ENCODE measurements at regions not wholly inside any gene's neighbourhood (a gene's known extent, or its start where the extent isn't known, plus 50 kb on each side); places are given as distances from the start of the nearest gene placed in this dataset.

DNA sequence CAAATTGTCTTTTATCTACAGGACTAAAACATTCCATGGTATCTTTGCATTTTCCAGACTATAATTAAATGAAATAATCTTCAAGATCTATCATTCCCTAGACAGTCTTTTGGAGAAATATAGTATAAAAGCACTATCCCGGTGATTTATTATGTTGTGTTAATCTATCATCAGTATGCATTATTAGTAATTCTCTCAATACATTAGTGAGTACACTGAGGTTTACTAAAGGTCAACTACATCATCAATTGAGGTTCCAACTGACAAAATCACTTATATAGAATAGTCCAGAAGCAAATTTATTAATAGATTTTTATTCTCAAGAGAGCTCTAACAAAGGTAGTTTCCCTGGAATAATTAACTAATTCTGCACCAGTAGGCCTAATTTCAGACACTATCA is 169.6 kb downstream of the KCNA4 start:
- Histone ChIP-seq H3K4me3 (no peak overlapping the region), H3K9me3 (peaks cover 0 to 9% (median 0%) of the 10 kb centered on the region in 11 donors), H3K27ac (no peak overlapping the region), H3K27me3 (no peaks in the 10 kb centered on the region), H3K36me3 (no peaks in the 10 kb centered on the region), H3K4me1 (no peaks in the 10 kb centered on the region)
- TF ChIP-seq, protein P1, sequence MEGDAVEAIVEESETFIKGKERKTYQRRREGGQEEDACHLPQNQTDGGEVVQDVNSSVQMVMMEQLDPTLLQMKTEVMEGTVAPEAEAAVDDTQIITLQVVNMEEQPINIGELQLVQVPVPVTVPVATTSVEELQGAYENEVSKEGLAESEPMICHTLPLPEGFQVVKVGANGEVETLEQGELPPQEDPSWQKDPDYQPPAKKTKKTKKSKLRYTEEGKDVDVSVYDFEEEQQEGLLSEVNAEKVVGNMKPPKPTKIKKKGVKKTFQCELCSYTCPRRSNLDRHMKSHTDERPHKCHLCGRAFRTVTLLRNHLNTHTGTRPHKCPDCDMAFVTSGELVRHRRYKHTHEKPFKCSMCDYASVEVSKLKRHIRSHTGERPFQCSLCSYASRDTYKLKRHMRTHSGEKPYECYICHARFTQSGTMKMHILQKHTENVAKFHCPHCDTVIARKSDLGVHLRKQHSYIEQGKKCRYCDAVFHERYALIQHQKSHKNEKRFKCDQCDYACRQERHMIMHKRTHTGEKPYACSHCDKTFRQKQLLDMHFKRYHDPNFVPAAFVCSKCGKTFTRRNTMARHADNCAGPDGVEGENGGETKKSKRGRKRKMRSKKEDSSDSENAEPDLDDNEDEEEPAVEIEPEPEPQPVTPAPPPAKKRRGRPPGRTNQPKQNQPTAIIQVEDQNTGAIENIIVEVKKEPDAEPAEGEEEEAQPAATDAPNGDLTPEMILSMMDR (IDR thresholded peaks at IDR 0.05): no peak
- intact Hi-C loops (cut with DNase I): loop anchor here in 6 of 10 donors (5.0 to 10.0 kb wide), 4 partner anchors 158 to 200 kb away; partner anchors contain the start of gene KCNA4 (in 1 of the 6)
- ATAC-seq (no peak), DNase-seq (no peak)
- WGBS, 2 donors: 89% methylated on average over 1 of the region's 1 CpG

DNA sequence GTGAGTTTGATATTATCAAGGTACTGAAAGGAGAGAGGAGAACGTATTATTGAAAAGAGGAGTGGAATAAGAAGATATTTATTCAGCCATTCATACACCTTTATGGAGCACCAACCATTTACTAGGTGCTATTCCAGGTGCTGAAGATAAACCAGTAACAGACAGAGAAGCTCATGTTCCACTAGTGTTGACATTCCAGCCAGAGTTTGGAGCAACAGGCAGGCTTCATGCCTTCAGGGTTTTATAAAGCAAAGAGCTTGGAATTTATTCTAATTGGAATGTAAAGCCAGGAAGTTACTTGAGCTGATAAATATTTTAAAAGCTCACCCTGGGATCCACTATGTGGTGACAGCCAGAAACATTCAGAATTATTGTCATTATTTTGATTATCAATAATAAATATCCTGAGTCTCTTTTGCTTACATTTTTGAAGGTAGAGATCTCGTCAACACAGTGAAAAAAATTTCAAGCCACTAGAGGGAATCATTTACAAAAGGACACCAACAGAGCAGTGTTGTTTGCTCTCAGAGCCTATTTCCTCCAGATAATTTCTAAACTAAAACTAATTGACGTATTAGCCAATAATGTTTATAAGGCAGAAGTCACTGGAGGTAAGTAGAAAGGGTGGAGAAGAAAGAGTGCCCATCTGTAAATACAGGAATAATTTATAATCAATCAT is 172.0 kb downstream of the KCNA4 start:
- intact Hi-C loops (cut with DNase I): loop anchor here in 6 of 10 donors (5.0 to 10.0 kb wide), 4 partner anchors 160 to 202 kb away; partner anchors contain the start of gene KCNA4 (in 1 of the 6)

GRCh38 chr11:29844031-29844430 is 172.8 kb downstream of the KCNA4 start:
- intact Hi-C loops (cut with DNase I): loop anchor here in 5 of 10 donors (10.0 kb wide), 3 partner anchors 161 to 201 kb away; partner anchors contain the start of gene KCNA4 (in 1 of the 5)

More for the DNA sequence above, 172.0 kb downstream of the KCNA4 start:
- H3K27me3 ChIP-seq: no peaks in the 10 kb centered on the region
- H3K27ac ChIP-seq: no peak overlapping the region
- H3K4me1 ChIP-seq: no peaks in the 10 kb centered on the region
- ATAC-seq: peak in 1 of 8 donors; percentile 37
- no peaks in the 10 kb centered on the region for H3K36me3 ChIP-seq
- peaks cover 0 to 9% (median 0%) of the 10 kb centered on the region in 11 donors for H3K9me3 ChIP-seq
- 33 to 49% methylated on average over 3 of the region's 3 CpGs for WGBS, 2 donors
- TF ChIP-seq, protein P1 (IDR thresholded peaks at IDR 0.05): peak in 6 of 9 donors; percentile 13 to 43 (median 32)
- H3K4me3 ChIP-seq: no peak overlapping the region
- no peak for DNase-seq

DNA sequence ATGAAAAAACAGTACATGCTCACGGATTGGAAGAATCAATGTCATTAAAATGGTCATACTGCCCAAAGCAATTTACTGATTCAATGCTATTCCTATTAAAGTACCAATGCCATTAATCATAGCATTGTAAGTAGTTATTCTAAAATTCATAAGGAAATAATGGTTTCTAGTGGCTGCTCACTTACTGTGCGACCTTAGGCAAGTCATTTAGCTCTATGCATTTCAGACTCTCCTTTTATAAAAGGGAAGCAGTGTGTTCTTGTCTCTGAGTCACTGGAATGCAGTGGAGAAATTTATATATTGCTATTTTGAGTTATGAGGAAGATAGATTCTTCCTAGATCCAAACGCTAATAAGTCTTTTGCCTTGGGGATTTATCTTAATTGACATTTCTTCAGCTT is 174.8 kb downstream of the KCNA4 start:
- no peaks in the 10 kb centered on the region for H3K4me1 ChIP-seq
- DNase-seq (no peak), ATAC-seq (no peak)
- no peaks in the 10 kb centered on the region for H3K36me3 ChIP-seq
- no peak overlapping the region for H3K27ac ChIP-seq
- no peaks in the 10 kb centered on the region for H3K9me3 ChIP-seq
- H3K27me3 ChIP-seq: no peaks in the 10 kb centered on the region
- intact Hi-C loops (cut with DNase I): loop anchor here in 5 of 10 donors (10.0 kb wide), 3 partner anchors 163 to 203 kb away; partner anchors contain the start of gene KCNA4 (in 1 of the 5)
- WGBS, 2 donors: 72 to 81% methylated on average over 3 of the region's 3 CpGs
- TF ChIP-seq, protein P1 (IDR thresholded peaks at IDR 0.05): no peak
- no peak overlapping the region for H3K4me3 ChIP-seq

More at GRCh38 chr11:29844031-29844430, 172.8 kb downstream of the KCNA4 start:
- peaks cover 0 to 9% (median 0%) of the 10 kb centered on the region in 11 donors for H3K9me3 ChIP-seq
- H3K4me3 ChIP-seq: no peak overlapping the region
- DNase-seq: no peak
- no peak overlapping the region for H3K27ac ChIP-seq
- 86 to 91% methylated on average over 3 of the region's 3 CpGs for WGBS, 2 donors
- H3K4me1 ChIP-seq: no peaks in the 10 kb centered on the region
- no peaks in the 10 kb centered on the region for H3K27me3 ChIP-seq
- TF ChIP-seq, protein P1 (IDR thresholded peaks at IDR 0.05): no peak
- H3K36me3 ChIP-seq: no peaks in the 10 kb centered on the region
- ATAC-seq: no peak
